ENCODE measurements at regions not wholly inside any gene's neighbourhood (a gene's known extent, or its start where the extent isn't known, plus 50 kb on each side); places are given as distances from the start of the nearest gene placed in this dataset.

DNA sequence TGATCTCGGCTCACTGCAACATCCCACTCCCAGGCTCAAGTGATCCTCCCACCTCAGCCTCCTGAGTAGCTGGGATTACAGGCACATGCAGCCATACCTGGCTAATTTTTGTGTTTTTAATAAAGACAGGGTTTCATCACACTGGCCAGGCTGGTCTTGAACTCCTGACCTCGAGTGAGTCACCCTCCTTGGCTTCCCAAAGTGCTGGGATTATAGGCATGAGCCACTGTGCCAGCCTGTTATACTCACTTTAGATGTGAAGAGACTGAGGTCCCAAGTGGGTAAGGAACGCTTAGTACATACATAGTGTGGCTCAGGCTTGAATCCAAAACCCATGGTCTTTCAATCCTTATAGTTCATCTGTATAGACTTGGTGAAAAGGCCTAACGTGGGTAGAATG, 63.7 kb upstream of the EPS8L3 start:
- ATAC-seq (no peak), DNase-seq (ENCODE audit: low read depth, low spot score) (no peak)
- Histone ChIP-seq H3K9me3 (ENCODE audit: control insufficient read depth, insufficient read depth, low read depth, low read length) (no peaks in the 10 kb centered on the region), H3K27ac (ENCODE audit: low read length) (peak overlapping the region; percentile 98), H3K4me1 (ENCODE audit: control insufficient read depth, insufficient read depth, low read length) (peaks cover 47% of the 10 kb centered on the region), H3K4me3 (ENCODE audit: low read depth in 2 of 2, low read length in 2 of 2) (no peak overlapping the region), H3K36me3 (ENCODE audit: control insufficient read depth, insufficient read depth, low read length) (no peaks in the 10 kb centered on the region), H3K27me3 (ENCODE audit: control insufficient read depth, insufficient read depth, low read length) (no peaks in the 10 kb centered on the region)
- CTCF ChIA-PET: no interaction called here
- intact Hi-C loops (cut with micrococcal nuclease; ENCODE audit: unreplicated experiment): no loop called here
- no TSS peak for BruUV-seq (replicated peaks)
- TF ChIP-seq, protein P1, sequence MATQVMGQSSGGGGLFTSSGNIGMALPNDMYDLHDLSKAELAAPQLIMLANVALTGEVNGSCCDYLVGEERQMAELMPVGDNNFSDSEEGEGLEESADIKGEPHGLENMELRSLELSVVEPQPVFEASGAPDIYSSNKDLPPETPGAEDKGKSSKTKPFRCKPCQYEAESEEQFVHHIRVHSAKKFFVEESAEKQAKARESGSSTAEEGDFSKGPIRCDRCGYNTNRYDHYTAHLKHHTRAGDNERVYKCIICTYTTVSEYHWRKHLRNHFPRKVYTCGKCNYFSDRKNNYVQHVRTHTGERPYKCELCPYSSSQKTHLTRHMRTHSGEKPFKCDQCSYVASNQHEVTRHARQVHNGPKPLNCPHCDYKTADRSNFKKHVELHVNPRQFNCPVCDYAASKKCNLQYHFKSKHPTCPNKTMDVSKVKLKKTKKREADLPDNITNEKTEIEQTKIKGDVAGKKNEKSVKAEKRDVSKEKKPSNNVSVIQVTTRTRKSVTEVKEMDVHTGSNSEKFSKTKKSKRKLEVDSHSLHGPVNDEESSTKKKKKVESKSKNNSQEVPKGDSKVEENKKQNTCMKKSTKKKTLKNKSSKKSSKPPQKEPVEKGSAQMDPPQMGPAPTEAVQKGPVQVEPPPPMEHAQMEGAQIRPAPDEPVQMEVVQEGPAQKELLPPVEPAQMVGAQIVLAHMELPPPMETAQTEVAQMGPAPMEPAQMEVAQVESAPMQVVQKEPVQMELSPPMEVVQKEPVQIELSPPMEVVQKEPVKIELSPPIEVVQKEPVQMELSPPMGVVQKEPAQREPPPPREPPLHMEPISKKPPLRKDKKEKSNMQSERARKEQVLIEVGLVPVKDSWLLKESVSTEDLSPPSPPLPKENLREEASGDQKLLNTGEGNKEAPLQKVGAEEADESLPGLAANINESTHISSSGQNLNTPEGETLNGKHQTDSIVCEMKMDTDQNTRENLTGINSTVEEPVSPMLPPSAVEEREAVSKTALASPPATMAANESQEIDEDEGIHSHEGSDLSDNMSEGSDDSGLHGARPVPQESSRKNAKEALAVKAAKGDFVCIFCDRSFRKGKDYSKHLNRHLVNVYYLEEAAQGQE (IDR thresholded peaks at IDR 0.05; ENCODE audit: insufficient read depth in 1 of 2, low read depth in 2 of 2, low read length in 1 of 2): no peak
- no peak for TF ChIP-seq SIN3A (IDR thresholded peaks at IDR 0.05; ENCODE audit: borderline replicate concordance, insufficient read depth, low read depth, low read length)
- TF ChIP-seq TCF7L2 (IDR thresholded peaks at IDR 0.05; ENCODE audit: low read depth, low read length): no peak
- no peak for TF ChIP-seq POLR2AphosphoS5 (IDR thresholded peaks at IDR 0.05; ENCODE audit: low read depth, low read length)
- TF ChIP-seq, protein P2, sequence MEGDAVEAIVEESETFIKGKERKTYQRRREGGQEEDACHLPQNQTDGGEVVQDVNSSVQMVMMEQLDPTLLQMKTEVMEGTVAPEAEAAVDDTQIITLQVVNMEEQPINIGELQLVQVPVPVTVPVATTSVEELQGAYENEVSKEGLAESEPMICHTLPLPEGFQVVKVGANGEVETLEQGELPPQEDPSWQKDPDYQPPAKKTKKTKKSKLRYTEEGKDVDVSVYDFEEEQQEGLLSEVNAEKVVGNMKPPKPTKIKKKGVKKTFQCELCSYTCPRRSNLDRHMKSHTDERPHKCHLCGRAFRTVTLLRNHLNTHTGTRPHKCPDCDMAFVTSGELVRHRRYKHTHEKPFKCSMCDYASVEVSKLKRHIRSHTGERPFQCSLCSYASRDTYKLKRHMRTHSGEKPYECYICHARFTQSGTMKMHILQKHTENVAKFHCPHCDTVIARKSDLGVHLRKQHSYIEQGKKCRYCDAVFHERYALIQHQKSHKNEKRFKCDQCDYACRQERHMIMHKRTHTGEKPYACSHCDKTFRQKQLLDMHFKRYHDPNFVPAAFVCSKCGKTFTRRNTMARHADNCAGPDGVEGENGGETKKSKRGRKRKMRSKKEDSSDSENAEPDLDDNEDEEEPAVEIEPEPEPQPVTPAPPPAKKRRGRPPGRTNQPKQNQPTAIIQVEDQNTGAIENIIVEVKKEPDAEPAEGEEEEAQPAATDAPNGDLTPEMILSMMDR (IDR thresholded peaks at IDR 0.05): no peak
- POLR2A ChIA-PET: no interaction called here
- in situ Hi-C loops (cut with HindIII; ENCODE audit: low pct_unique_long_range_greater_than_20kb, low sequenced_read_pairs): no loop called here

- Histone ChIP-seq H3K27me3 (ENCODE audit: control insufficient read depth, insufficient read depth, low read length) (no peaks in the 10 kb centered on the region), H3K36me3 (ENCODE audit: control insufficient read depth, insufficient read depth, low read length) (no peaks in the 10 kb centered on the region), H3K9me3 (ENCODE audit: control insufficient read depth, insufficient read depth, low read depth, low read length) (no peaks in the 10 kb centered on the region), H3K27ac (ENCODE audit: low read length) (peak overlapping the region; percentile 98), H3K4me1 (ENCODE audit: control insufficient read depth, insufficient read depth, low read length) (peaks cover 51% of the 10 kb centered on the region), H3K4me3 (ENCODE audit: low read depth in 2 of 2, low read length in 2 of 2) (no peak overlapping the region)
- CTCF ChIA-PET: no interaction called here
- BruUV-seq (replicated peaks): no TSS peak
- POLR2A ChIA-PET: interaction anchor here (0.6 kb wide), 1 partner anchor 157 kb away, joined by 4 read pairs; no protein-coding TSS in a partner anchor
- DNase-seq (ENCODE audit: low read depth, low spot score) (no peak), ATAC-seq (no peak)
- TF ChIP-seq, protein P2 (IDR thresholded peaks at IDR 0.05): no peak
- TF ChIP-seq TCF7L2 (IDR thresholded peaks at IDR 0.05; ENCODE audit: low read depth, low read length): no peak
- TF ChIP-seq POLR2AphosphoS5 (IDR thresholded peaks at IDR 0.05; ENCODE audit: low read depth, low read length): no peak
- TF ChIP-seq, protein P1 (IDR thresholded peaks at IDR 0.05; ENCODE audit: insufficient read depth in 1 of 2, low read depth in 2 of 2, low read length in 1 of 2): no peak
- TF ChIP-seq SIN3A (IDR thresholded peaks at IDR 0.05; ENCODE audit: borderline replicate concordance, insufficient read depth, low read depth, low read length): no peak
- intact Hi-C loops (cut with micrococcal nuclease; ENCODE audit: unreplicated experiment) (no loop called here), in situ Hi-C loops (cut with HindIII; ENCODE audit: low pct_unique_long_range_greater_than_20kb, low sequenced_read_pairs) (no loop called here)
These were observed 63.2 kb upstream of the EPS8L3 start for GRCh38 chr1:109826930-109827349.

Data from Panc1 (cell line).